DND-41 (cell line): ENCODE measurements at regions not wholly inside any gene's neighbourhood (a gene's known extent, or its start where the extent isn't known, plus 50 kb on each side); places are given as distances from the start of the nearest gene placed in this dataset.

Experiments
- ATAC-seq: fragments of 200-7000 bp; cut with Tn5 transposase; 3 replicates; pipeline ENCODE4 v1.9.1; 2021; ENCODE audit warnings: low read depth; ENCODE audit not compliant: insufficient read depth
- DNase-seq: peaks from one replicate; pipeline ENCODE4 v3.0.0-alpha.2; 2020
- H2AFZ ChIP-seq: 2 replicates; pipeline ENCODE4 v1.6.0; 2012; ENCODE audit warnings: low read depth, low read length
- H3K27ac ChIP-seq: 2 replicates; pipeline ENCODE4 v1.5.1; 2012; ENCODE audit warnings: low read length, inconsistent platforms
- H3K27me3 ChIP-seq: fragments of 200-600 bp; sonication (generic); 2 replicates; pipeline ENCODE4 v1.6.0; 2012; ENCODE audit warnings: low read length, mild to moderate bottlenecking, inconsistent platforms; ENCODE audit not compliant: insufficient read depth, poor library complexity
- H3K36me3 ChIP-seq: 2 replicates; pipeline ENCODE4 v1.5.1; 2012; ENCODE audit warnings: low read length, inconsistent platforms; ENCODE audit not compliant: insufficient read depth
- H3K4me1 ChIP-seq: 2 replicates; pipeline ENCODE4 v1.5.1; 2012; ENCODE audit warnings: mild to moderate bottlenecking, low read length; ENCODE audit not compliant: insufficient read depth
- H3K4me2 ChIP-seq: 2 replicates; pipeline ENCODE4 v1.6.0; 2012; ENCODE audit warnings: mild to moderate bottlenecking, moderate library complexity, low read length, inconsistent platforms; ENCODE audit not compliant: insufficient read depth
- H3K4me3 ChIP-seq, 2 experiments: fragments of 200-600 bp in 1 of 2; shearing (Covaris generic) in 1 of 2; 2 replicates each; pipeline ENCODE4 v1.5.1; 2012 to 2016; ENCODE audit warnings: inconsistent platforms in 2 of 2, low read length in 2 of 2, mild to moderate bottlenecking in 2 of 2, low read depth in 1 of 2, moderate library complexity in 1 of 2
- H3K79me2 ChIP-seq: 2 replicates; pipeline ENCODE4 v1.6.0; 2012; ENCODE audit warnings: low read length, inconsistent platforms; ENCODE audit not compliant: insufficient read depth
- H3K9ac ChIP-seq: 2 replicates; pipeline ENCODE4 v1.6.0; 2012; ENCODE audit warnings: low read depth, mild to moderate bottlenecking, inconsistent platforms, low read length, moderate library complexity
- H3K9me3 ChIP-seq: 2 replicates; pipeline ENCODE4 v1.5.1; 2012; ENCODE audit warnings: low read length, moderate library complexity, mild to moderate bottlenecking, inconsistent platforms; ENCODE audit not compliant: insufficient read depth, severe bottlenecking
- H4K20me1 ChIP-seq: 2 replicates; pipeline ENCODE4 v1.6.0; 2012; ENCODE audit warnings: low read length; ENCODE audit not compliant: insufficient read depth
- EZH2 ChIP-seq: IDR thresholded peaks from 3 replicates; pipeline ENCODE4 v1.6.1; 2012; ENCODE audit warnings: borderline replicate concordance, low read depth, mild to moderate bottlenecking, moderate library complexity, low read length, inconsistent platforms; ENCODE audit not compliant: severe bottlenecking
- TF ChIP-seq, protein P1 (sequence below): IDR thresholded peaks from 2 replicates; pipeline ENCODE4 v1.5.1; 2012; ENCODE audit warnings: borderline replicate concordance, low read length, moderate library complexity, mild to moderate bottlenecking; ENCODE audit not compliant: poor library complexity, severe bottlenecking; ENCODE audit errors: extremely low read depth

DNA sequence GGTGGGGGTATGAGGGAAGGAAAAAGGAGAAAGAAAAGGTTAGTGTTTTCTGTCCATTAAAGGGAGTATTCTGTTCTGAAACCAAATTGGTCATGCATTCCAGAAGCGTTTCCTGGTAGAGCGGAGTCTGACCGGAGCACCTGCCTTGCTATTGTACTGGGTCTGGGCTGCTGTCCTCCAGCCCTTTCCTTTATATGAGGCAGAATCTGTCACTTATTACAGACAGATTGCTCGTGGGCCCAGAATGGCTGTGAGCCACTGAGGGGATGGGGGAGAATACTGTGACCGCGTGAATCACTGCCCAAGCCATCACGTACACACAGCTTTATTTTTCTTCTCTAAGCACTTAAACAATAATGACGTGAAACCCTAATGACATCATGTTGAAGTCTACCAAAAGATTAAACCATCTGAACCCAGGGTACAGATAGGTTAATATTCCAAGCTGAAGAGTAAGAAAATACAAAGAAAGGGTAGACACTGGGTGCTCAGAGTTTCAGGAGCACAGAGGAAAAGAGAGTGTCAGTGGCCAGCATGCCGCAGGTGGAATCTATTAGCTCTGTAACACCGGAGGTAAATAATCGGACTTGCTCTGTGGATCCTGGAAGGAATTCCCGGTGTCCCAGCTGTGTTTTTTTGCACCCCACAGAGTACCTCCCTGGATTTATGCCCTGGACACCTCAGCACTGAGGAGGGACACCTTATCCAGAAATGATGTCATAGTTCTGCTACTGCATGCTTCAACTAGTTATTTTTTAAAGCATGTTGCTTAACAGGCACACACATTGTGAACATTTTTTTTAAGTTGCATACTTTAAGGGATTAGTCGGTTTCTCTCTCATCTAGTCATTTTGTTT is 573.3 kb downstream of the PKHD1 start:
- no peak overlapping the region for H3K27ac ChIP-seq
- H3K4me3 ChIP-seq = no peak overlapping the region
- no peak for TF ChIP-seq EZH2
- TF ChIP-seq, protein P1, sequence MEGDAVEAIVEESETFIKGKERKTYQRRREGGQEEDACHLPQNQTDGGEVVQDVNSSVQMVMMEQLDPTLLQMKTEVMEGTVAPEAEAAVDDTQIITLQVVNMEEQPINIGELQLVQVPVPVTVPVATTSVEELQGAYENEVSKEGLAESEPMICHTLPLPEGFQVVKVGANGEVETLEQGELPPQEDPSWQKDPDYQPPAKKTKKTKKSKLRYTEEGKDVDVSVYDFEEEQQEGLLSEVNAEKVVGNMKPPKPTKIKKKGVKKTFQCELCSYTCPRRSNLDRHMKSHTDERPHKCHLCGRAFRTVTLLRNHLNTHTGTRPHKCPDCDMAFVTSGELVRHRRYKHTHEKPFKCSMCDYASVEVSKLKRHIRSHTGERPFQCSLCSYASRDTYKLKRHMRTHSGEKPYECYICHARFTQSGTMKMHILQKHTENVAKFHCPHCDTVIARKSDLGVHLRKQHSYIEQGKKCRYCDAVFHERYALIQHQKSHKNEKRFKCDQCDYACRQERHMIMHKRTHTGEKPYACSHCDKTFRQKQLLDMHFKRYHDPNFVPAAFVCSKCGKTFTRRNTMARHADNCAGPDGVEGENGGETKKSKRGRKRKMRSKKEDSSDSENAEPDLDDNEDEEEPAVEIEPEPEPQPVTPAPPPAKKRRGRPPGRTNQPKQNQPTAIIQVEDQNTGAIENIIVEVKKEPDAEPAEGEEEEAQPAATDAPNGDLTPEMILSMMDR = no peak
- no peaks in the 10 kb centered on the region for H3K4me1 ChIP-seq
- H3K79me2 ChIP-seq = no peaks in the 10 kb centered on the region
- no peak overlapping the region for H2AFZ ChIP-seq
- DNase-seq (no peak), ATAC-seq (no peak)
- no peaks in the 10 kb centered on the region for H3K36me3 ChIP-seq
- H3K9ac ChIP-seq = no peak overlapping the region
- H4K20me1 ChIP-seq = no peaks in the 10 kb centered on the region
- H3K4me2 ChIP-seq = no peak overlapping the region
- peaks cover 6% of the 10 kb centered on the region for H3K9me3 ChIP-seq
- H3K27me3 ChIP-seq = no peaks in the 10 kb centered on the region

DNA sequence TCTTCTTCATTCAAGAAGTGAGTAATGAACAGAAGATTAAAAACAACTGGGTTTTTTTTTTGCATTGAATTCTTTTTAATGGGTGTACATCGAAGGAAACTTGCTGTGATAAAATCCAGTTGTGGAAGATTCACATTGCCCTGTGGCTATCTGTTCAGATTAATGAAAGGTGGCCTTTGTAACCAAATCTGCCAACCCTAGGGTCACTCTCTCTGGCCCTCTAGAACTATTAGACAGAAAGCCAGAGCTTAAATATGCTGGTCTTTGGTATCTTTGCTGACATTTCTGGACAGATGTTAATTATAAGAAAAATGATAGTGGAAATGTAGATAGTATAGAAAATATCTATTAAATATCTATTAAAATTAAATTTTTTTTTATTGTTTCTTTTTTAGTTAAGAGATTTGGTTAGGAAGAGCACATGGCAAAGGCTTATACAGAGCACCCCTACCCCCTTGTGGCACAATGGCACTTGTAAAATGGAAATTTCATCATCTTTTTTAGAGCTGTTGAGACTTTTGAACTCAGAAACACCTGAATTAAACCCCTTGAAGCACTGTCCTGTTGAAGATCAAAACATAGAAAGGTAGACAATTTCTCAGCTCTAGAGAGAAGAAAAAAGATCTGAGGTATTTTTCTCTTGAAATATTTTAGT is 572.5 kb downstream of the PKHD1 start:
- H3K9ac ChIP-seq = no peak overlapping the region
- no peak overlapping the region for H3K27ac ChIP-seq
- H3K4me1 ChIP-seq = no peaks in the 10 kb centered on the region

DNA sequence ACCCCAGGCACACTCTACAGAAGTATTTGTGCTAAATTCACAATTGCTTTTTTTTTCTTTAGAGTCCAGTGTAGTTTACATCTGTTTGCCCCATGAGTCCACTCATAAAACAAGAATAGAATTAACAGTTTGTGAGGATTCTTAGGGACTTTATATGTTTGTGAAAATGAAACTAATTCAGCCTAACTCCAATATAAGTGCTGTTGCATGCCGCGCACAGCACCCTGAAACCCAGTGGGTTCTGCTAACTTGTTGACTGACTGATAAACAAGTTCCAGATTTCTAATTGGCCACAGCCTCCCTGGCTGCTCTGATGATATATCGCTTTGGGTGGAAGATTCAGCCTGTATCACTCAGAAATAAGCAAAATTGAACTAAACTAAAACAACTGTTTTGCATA is 561.4 kb downstream of the PKHD1 start:
- 0 out of 2 replicates have a peak overlapping the region, but pooled peaks have one; percentile 10 for H3K4me2 ChIP-seq
- TF ChIP-seq EZH2 = no peak
- TF ChIP-seq, protein P1 = no peak
- H2AFZ ChIP-seq = no peak overlapping the region
- H3K79me2 ChIP-seq = no peaks in the 10 kb centered on the region
- no peak overlapping the region for H3K4me3 ChIP-seq
- H3K4me1 ChIP-seq = peaks cover 8% of the 10 kb centered on the region; the same call in 1 of the 2 replicates
- no peaks in the 10 kb centered on the region for H3K36me3 ChIP-seq
- no peak for DNase-seq
- no peaks in the 10 kb centered on the region for H3K27me3 ChIP-seq
- H3K9ac ChIP-seq = no peak overlapping the region
- no peaks in the 10 kb centered on the region for H4K20me1 ChIP-seq
- peak; percentile 58; the same call in 2 of the 3 replicates for ATAC-seq
- H3K27ac ChIP-seq = no peak overlapping the region
- no peaks in the 10 kb centered on the region for H3K9me3 ChIP-seq

More for the DNA sequence above, 572.5 kb downstream of the PKHD1 start:
- Histone ChIP-seq H3K27me3 (no peaks in the 10 kb centered on the region), H3K79me2 (no peaks in the 10 kb centered on the region), H3K4me2 (no peak overlapping the region), H4K20me1 (no peaks in the 10 kb centered on the region), H3K9me3 (peaks cover 6% of the 10 kb centered on the region), H3K4me3 (no peak overlapping the region), H3K36me3 (no peaks in the 10 kb centered on the region), H2AFZ (no peak overlapping the region)
- ATAC-seq (0 out of 3 replicates have a peak, but pooled peaks have one; percentile 37), DNase-seq (no peak)
- TF ChIP-seq, protein P1 = peak; percentile 9
- TF ChIP-seq EZH2 = no peak
